NCI-H526 treated with DMSO at 0.1 percent for 48 hours (cell line): ENCODE measurements at regions not wholly inside any gene's neighbourhood (a gene's known extent, or its start where the extent isn't known, plus 50 kb on each side); places are given as distances from the start of the nearest gene placed in this dataset.
"Not testable (repeated sequence)": the region's sequence is repeated elsewhere in the genome, so short reads cannot be mapped to it uniquely, and the experiment has no call there.

Source experiments
- DNase-seq: peaks from one replicate; lab custom pipeline; 2025; lab: John Stamatoyannopoulos, UW

DNA sequence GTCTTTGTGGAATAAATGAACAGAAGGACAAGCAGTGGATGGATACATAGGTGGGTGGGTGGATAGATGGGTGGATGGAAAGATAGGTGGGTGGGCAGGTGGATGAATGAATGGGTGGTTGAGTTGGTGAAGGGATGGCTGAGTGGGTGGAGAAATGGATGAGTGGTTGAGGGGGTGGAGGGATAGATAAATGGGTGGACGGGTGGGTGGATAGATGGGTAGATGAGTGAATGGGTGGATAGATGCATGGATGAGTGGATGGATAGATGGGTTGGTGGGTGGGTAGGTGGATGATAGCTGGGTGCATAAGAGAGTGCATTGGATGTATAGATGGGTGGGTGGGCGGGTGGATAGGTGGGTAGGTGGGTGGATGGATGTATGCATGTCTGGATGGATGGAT, 63.5 kb downstream of the UNC93B1 start:
- DNase-seq: not testable (repeated sequence)

DNA sequence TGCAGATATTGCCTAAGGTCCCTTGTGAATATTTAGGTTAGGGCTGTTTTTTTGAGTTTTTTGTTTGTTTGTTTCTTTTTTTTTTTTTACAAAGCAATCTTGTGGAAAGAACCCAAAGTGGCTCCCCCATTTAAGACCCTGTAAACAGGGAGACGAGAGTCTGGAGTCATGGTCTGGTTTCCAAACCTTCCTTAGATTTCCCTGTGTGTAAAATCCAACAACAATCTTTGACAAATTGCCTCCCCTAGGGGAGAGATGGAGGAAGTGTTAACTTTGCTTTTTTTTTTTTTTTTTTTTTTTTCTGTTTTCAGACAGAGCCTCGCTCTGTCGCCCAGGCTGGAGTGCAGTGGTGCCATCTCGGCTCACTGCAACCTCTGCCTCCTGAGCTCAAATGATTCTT, 64.9 kb downstream of the UNC93B1 start:
- DNase-seq: not testable (repeated sequence)

DNA sequence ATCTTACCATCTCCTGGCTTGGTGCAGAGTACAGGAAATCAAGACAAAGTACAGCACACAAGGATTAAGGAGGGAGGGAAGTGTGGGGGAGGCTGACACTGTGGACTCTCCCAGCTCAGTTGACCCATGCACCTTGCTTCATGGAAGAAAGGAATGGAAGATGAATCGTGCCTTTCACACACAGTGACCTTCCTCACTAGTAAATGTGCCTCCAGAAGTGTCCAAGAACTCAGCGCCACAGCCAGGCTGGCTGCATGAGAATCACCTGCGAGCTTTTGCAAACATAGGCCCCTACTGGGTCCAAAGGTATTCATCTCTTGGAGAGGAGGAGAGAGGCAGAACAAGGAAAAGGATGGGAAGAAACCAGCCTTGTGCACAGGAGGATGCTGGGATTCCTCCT, 65.5 kb downstream of the UNC93B1 start:
- DNase-seq: not testable (repeated sequence)

DNA sequence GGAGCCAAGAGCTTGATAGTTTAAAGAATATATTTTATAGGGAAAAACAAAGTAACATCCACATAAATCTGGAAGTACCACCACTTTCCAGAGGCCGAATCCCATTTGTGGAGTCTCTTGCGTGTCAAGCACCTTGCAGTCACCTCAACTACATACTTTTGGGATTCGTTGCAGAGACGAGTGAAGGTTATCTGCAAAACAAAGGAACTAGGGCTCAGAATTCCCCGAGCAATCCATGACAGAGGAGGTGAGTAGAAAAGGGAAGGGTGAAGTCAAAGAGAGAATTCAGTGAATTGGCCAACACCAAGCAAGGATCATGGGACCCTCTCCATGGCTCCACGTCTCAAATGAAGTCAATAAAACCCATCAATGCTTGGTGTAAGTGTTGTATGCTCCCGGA, 80.3 kb downstream of the UNC93B1 start:
- DNase-seq: not testable (repeated sequence)

DNA sequence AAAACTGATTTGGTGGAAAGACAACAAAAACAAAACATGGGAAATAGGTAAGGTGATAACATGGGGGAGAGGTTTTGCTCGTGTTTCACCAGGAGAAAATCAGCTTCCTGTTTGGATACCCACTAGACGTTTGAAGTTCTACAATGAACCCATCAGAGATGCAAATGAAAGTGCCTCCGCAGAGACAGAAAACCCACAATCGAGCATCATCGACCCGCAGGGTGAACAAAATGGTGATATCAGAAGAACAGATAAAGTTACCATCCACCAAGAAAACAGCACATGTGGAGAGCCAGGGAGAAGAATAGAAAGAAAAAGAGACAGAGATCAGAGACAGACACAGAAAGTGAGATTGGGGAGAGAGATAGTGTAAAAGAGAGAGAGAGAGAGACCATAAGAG, 83.4 kb downstream of the UNC93B1 start:
- DNase-seq: not testable (repeated sequence)

DNA sequence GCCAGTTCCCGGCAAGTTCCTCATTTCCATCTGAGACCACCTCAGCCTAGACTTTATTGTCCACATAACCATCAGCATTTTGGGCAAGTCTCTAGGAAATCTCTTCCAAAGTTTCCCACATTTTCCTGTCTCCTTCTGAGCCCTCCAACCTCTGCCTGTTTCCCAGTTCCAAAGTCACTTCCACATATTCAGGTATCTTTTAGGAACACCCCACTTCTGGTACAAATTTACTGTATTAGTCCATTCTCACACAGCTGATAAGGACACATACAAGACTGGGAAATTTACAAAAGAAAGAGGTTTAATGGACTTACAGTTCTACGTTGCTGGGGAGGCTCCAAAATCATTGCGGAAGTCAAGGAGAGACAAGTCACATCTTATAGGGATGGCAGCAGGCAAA, 91.7 kb downstream of the UNC93B1 start:
- DNase-seq: not testable (repeated sequence)

DNA sequence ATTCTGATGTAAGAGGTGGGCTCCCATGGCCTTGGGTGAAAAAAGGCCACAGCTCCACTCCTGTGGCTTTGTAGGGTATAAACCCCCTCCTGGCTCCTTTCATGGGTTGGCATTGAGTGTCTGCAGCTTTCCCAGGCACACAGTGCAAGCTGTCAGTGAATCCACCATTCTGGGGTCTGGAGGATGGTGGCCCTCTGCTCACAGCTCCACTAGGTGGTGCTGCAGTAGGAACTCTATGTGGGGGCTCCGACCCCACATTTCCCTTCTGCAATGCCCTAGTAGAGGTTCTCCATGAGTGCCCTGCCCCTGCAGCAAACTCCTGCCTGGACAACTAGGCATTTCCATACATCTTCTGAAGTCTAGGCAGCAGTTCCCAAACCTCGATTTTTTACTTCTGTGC, 92.7 kb downstream of the UNC93B1 start:
- not testable (repeated sequence) for DNase-seq

DNA sequence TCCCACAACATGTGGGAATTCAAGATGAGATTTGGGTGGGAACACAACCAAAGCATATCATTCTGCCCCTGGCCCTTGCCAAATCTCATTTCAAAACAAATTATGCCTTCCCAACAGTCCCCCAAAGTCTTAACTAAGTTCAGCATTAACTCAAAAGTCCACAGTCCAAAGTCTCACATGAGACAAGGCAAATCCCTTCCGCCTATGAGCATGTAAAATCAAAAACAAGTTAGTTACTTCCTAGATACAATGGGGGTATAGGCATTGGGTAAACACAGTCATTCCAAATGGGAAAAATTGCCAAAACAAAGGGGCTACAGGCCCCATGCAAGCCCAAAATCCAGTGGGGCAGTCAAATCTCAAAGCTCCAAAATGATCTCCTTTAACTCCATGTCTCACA, 93.1 kb downstream of the UNC93B1 start:
- not testable (repeated sequence) for DNase-seq

DNA sequence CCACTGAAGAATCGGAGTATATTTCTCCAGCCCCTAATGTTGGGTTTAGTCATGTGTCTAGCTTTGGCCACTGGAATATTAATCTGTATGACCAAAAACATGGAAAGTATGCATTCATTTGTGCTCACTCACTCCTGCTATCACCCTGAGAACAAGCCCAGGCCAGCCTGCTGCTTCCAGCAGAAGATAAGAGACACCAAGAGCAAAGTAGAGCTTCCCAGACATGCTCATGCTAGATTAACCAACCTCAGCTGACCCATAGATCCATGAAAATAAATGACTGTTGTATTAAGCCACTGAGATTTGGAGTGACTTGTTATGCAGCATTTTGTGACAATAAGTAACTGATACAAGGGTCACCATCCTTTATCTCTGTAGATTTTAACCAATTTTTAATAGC, 96.9 kb downstream of the UNC93B1 start:
- DNase-seq: not testable (repeated sequence)

DNA sequence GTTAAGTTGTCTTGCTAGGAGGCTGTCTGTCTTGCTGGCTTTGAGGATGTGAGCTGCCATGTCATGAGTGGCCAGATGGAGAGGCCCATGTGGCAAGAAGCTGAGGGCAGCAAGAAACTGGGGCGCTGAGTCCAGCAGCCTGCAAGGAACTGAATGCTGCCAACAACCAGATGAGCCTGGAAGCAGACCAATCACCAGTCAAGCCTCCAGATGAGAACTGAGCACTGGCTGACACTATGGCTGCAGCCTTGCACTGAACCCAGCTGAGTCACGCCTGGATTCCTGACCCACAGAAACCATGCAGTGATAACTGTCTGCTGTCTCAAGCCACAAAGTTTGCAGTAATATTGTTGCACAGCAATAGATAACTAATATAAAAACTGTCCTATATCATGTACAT, 104.4 kb downstream of the UNC93B1 start:
- not testable (repeated sequence) for DNase-seq

DNA sequence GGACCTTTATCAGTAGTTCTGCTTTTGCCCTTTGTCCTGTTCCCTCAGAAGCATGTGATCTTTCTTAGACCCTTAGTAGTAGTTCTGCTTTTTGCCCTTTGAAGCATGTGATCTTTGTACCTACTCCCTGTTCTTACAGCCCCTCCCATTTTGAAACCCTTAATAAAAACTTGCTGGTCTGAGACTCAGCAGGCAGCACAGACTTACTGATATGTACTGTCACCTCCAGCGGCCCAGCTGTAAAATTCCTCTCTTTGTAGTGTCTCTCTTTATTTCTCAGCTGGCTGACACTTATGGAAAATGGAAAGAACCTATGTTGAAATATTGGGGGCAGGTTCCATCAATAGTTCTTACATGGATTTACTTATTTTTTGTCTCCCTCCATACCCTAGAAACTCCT, 110.4 kb downstream of the UNC93B1 start:
- not testable (repeated sequence) for DNase-seq

DNA sequence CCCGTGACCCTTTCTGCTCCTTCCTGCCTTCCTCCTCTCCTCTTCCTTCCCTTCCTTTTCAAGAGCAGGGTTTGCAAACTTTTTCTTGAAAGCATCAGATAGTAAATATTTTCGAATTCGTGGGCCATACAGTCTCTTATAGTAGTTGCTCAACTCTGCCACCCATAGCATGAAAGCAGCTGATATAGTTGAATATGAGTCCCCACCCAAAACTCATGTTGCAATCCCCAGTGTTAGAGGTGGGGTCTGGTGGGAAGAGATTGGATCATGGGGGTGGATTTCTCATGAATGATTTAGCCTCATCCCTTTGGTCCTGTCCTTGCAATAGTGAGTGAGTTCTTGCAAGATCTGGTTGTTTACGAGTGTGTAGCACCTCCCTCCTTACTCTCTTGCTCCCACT, 114.3 kb downstream of the UNC93B1 start:
- DNase-seq: not testable (repeated sequence)

DNA sequence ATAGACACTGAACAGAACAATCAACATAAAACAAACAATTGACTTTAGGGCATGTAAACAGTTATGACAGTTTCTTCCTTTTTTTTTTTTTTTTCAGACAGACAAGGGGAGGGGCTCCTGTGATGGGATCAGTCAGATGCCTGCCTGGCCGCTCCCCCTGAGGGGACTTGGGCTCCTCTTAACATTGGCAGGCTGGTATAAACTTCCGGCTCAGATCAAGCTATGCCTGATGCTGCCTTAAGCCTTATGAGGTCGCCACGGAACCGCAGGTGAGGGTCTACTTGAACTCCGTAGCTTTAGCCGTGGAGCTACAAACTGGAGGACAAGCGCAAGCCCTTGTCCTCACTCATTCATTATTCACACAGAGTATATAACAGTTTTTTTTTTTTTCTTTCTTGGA, 115.8 kb downstream of the UNC93B1 start:
- not testable (repeated sequence) for DNase-seq

DNA sequence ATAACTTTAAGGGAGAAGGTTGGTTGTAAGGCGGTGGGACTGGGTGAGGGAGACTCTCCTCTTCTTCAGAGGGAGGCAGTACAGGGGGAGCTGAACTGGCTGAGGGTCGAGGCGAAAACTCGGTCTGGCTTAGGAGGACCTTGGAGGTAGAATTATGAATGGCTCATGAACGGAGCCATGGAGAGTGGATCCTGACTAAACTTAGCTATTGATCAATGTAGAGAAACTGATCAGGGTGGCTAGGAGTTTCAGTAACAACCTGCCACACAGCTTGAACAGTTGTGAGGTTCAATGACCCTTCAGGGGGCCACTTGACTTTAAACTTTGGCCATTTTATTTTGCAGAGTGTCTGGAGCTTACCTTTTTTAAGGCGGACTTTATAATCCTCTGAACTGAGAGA, 117.2 kb downstream of the UNC93B1 start:
- DNase-seq: not testable (repeated sequence)

DNA sequence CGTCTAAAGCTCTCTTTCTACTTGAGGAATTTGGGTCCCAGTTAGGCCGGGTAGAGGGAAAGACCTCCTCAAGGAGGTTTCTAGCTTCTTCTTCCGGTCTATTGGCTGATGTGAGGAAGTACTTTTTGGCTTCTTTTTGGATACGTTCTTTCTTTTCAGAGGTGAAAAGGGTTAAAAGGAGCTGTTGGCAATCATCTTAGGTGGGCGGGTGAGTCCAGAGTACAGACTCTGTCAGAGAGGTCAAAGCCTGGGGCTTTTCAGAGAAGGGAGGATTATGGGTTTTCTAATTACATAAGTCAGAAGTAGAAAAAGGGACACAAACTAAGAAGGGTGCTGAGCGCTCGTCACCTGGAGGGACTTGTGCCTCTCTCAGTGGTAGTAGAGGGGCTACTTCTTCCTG, 117.7 kb downstream of the UNC93B1 start:
- DNase-seq: not testable (repeated sequence)

DNA sequence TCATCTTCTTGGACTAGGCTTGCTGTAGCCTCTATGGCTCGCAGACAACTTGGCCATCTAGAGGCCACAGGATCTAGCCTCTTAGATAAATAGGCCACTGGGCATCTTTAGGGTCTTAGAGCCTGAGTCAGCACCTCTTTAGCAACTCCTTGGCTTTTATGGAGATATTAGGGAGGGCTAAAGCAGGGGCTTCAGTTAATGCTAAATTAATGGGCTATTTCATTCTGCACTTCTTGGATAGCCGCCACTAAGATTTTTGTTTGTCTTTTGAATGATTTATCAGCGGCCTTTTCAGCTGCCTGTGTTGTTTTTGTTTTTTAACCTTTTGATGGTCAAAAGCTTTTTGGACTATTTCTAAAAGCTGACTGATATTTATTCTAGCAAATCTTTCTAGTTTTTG, 118.3 kb downstream of the UNC93B1 start:
- DNase-seq: not testable (repeated sequence)

DNA sequence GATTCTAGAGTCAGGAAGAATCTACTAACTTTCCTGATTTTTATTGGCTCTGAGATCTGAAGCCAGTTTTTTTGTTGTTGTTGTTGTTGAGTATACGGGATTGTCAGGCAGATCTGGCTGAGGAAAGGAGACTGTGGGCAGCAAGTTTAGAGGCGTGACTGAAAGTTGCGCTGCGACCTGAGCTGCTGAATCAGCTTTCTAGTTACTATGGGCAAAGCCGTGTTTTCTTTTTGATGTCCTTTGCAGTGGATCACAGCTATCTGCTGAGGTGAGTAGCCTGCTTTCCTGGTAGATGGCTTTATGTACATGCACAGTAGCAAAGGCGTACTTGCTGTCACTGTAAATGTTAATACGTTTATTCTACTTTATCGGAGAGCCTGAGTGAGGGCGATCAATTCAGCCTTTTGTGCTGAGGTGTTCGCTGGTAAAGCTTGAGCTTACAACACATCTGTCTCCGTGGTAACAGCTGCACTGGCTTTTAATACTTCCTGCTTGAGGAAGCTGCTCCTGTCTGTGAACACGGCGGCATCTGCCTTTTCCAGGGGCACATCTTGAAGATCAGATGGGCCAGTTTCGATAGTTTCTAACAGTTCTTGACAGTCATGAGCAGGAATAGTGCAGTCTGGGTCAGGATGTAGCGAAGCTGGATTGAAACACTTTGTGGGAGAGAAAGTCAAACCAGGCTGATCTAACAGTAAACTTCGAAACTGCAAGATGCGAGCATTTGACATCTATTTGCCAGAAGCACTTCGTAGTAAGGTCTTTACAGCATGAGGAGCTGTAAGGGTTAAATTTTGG, 118.9 kb downstream of the UNC93B1 start:
- DNase-seq: not testable (repeated sequence)

DNA sequence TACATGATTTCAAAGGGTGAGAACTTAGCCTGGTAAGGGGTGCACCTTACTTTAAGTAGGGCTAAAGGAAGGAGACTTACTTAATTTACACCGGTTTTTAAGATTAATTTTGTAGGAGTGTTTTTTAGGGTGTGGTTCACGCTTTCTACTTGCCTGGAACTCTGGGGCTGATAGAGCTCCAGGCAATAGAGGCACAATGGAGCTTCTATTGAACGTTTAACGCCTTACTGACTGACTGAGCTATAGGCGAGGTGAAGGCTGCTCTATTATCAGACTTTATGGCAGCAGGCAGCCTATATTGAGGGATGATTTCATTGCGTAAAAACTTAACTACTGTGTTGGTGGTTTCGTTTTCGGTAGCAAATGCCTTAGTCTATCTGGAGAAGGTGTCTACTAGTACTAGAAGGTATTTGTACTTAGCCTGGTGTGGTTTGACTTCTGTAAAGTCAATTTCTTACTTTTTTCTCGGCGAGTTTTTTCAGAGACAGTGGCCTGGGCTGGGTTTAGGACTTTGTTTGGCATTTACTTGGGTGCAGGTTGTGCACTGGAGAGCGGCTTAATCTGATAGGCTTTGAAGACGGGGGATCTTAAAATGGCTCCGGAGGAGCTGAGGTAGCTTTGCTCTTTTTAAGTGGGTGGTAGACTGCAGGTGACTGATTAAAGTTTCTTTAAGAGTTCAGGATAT, 119.7 kb downstream of the UNC93B1 start:
- DNase-seq: not testable (repeated sequence)

DNA sequence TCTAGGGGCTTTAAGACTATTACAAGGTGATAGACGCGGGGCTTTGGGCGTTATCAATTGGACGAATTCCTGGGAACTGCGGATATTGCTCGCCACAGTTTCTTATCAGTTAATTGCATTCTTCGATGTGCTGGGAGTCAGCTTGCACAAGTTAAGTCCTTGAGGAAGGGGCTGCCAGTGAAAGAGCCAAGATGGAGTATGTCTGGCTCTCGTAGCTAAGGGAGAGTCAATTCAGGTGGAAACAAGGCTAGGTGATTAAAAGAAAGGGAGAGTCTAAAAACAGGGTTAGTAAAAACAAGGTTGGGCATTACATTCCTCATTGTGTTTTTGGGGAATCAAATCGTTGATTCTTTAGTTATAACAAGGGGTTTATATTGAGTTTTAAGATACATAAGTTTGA, 121.6 kb downstream of the UNC93B1 start:
- DNase-seq: not testable (repeated sequence)

DNA sequence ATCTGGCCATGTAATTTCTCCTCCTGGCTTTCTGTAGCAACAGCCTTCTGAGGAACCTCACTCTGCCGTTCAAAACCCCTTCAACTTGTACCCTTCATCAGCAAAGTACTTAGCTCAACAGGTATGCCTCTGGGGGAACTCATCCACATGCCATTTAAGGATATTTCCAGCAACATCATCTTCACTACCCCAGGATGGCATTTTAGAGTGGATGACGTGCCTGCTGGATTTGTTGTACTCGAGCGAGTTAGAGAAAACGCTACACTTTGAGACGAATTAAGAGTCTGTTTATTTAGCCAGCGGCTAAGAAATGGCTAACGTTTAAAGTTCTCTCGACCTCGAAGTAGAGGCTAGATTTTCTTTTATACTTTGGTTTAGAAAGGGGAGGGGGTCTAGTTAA, 122.1 kb downstream of the UNC93B1 start:
- DNase-seq: not testable (repeated sequence)

DNA sequence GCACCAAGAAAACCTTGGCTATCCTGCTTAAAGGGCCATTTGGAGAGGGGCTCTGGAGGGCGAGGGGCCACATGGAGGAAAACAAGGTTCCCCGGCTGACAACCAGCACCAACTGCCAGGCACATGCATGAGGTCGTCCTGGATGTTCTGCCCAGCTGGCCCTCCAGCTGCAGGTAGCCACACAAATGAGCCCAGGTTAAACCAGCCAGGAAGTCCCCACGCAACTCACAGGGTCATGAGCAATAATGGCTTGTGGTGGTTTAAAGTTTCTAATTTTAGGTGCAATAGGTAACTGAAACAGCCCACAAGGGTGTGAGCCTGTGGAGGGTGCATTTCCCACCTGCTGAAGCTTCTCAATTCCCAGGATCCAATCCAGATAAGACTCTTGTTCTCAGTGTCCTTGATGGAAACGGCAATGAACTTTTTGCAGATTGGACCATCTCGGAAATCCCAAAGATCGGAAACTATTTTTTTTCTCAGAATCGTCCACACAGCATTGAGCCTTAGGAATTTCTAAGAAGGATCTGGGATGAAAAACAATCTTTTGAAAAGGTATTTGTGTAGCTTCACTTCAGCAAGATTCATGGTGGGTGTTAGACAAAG, 123.2 kb downstream of the UNC93B1 start:
- DNase-seq: not testable (repeated sequence)

DNA sequence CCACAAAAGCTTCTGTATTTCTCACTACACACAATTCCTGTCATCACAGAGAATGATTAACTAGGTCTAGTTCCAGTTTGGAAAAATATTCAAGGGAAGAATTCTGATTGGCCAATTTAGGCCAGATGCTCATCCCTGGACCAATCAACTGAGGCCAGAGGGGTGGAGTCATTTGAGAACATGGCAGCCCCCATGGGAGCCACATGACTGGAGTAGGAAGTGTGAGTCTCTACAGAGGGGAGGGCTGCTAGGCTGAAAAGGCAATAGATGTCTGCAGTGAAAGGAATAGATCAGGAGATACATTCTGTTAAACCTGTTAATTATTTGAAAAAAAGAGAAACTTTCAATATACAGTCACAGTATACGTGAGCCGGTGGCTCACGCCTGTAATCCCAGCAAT, 125.2 kb downstream of the UNC93B1 start:
- DNase-seq: not testable (repeated sequence)

DNA sequence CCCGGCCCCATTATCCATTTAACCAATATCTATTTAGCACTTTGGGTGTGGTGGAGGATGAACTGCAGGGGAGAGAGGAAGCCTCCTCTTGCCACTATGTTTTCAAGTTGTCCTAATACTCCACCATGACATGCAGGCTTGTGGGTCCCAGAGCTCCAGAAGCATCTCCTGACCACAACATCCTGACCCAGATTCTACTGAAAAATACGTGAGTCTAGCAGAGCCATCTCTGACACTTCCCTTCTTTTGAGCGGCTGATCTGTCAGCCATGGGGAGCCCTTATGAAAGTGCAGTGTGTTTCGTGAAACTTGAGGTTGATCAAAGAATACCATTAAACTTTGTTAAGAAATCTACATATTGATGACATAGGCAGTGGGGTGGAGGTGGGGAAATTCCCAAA, 126.6 kb downstream of the UNC93B1 start:
- DNase-seq: not testable (repeated sequence)
